ENCODE measurements at regions not wholly inside any gene's neighbourhood (a gene's known extent, or its start where the extent isn't known, plus 50 kb on each side); places are given as distances from the start of the nearest gene placed in this dataset.

GRCh38 chr7:27351786-27352185 lies 109.2 kb downstream of the EVX1 start (continued):
- no peak for TF ChIP-seq CHD7 (IDR thresholded peaks at IDR 0.05; ENCODE audit: insufficient replicate concordance, low read length)
- no peak for TF ChIP-seq BRCA1 (IDR thresholded peaks at IDR 0.05; ENCODE audit: low read depth, low read length)
- TF ChIP-seq SP1 (IDR thresholded peaks at IDR 0.05; ENCODE audit: low read depth, low read length): no peak
- TF ChIP-seq E2F6 (IDR thresholded peaks at IDR 0.05): no peak
- no peak for TF ChIP-seq MAFK (IDR thresholded peaks at IDR 0.05; ENCODE audit: low read depth, low read length)
- no peak for TF ChIP-seq CHD1 (IDR thresholded peaks at IDR 0.05; ENCODE audit: low read depth, low read length)
- no peak for TF ChIP-seq TEAD4 (IDR thresholded peaks at IDR 0.05; ENCODE audit: low read depth, low read length)
- no peak for TF ChIP-seq TAF1 (IDR thresholded peaks at IDR 0.05; ENCODE audit: low read depth, low read length)
- no peak for TF ChIP-seq NRF1 (IDR thresholded peaks at IDR 0.05; ENCODE audit: low read depth, low read length)
- TF ChIP-seq BCL11A (IDR thresholded peaks at IDR 0.05; ENCODE audit: low read depth in 2 of 2, low read length in 2 of 2): no peak
- TF ChIP-seq SAP30 (IDR thresholded peaks at IDR 0.05; ENCODE audit: insufficient read depth, insufficient replicate concordance, low read length): no peak
- no peak for TF ChIP-seq RAD21 (IDR thresholded peaks at IDR 0.05 in 1 of 2, conservative IDR thresholded peaks at IDR 0.05 in 1 of 2; ENCODE audit: low read depth in 2 of 2, low read length in 2 of 2)
